ENCODE measurements at regions not wholly inside any gene's neighbourhood (a gene's known extent, or its start where the extent isn't known, plus 50 kb on each side); places are given as distances from the start of the nearest gene placed in this dataset.

- DNase-seq (ENCODE audit: low read depth, low spot score), result no peak
Measured at GRCh38 chr3:159528251-159528895, 460.3 kb upstream of the IL12A start.

GRCh38 chr3:159532577-159532976, 456.1 kb upstream of the IL12A start:
- DNase-seq (ENCODE audit: low read depth, low spot score), result no peak

- DNase-seq (ENCODE audit: low read depth, low spot score), result no peak
Measured at GRCh38 chr3:159534496-159534895, 454.1 kb upstream of the IL12A start.

- no peak for DNase-seq (ENCODE audit: low read depth, low spot score)
Measured at GRCh38 chr3:159536876-159537275, 451.8 kb upstream of the IL12A start.

- no peak for DNase-seq (ENCODE audit: low read depth, low spot score)
Measured at GRCh38 chr3:159538507-159538906, 450.1 kb upstream of the IL12A start.

GRCh38 chr3:159540882-159541495, 447.6 kb upstream of the IL12A start:
- DNase-seq (ENCODE audit: low read depth, low spot score), result no peak

GRCh38 chr3:159548675-159549335, 439.8 kb upstream of the IL12A start:
- no peak for DNase-seq (ENCODE audit: low read depth, low spot score)

- DNase-seq (ENCODE audit: low read depth, low spot score), result no peak
Measured at GRCh38 chr3:159555205-159555604, 433.4 kb upstream of the IL12A start.

GRCh38 chr3:159559771-159560170, 428.9 kb upstream of the IL12A start:
- no peak for DNase-seq (ENCODE audit: low read depth, low spot score)

GRCh38 chr3:159560214-159560979, 428.2 kb upstream of the IL12A start:
- no peak for DNase-seq (ENCODE audit: low read depth, low spot score)

- DNase-seq (ENCODE audit: low read depth, low spot score), result no peak
Measured at GRCh38 chr3:159565313-159565712, 423.3 kb upstream of the IL12A start.

GRCh38 chr3:159583662-159584061, 405.0 kb upstream of the IL12A start:
- DNase-seq (ENCODE audit: low read depth, low spot score), result no peak

- no peak for DNase-seq (ENCODE audit: low read depth, low spot score)
Measured at GRCh38 chr3:159584421-159584820, 404.2 kb upstream of the IL12A start.

GRCh38 chr3:159586571-159587202, 401.9 kb upstream of the IL12A start:
- no peak for DNase-seq (ENCODE audit: low read depth, low spot score)

GRCh38 chr3:159593927-159594605, 394.6 kb upstream of the IL12A start:
- DNase-seq (ENCODE audit: low read depth, low spot score), result no peak

- no peak for DNase-seq (ENCODE audit: low read depth, low spot score)
Measured at GRCh38 chr3:159600291-159600690, 388.3 kb upstream of the IL12A start.

- no peak for DNase-seq (ENCODE audit: low read depth, low spot score)
Measured at GRCh38 chr3:159604151-159604581, 384.5 kb upstream of the IL12A start.

- DNase-seq (ENCODE audit: low read depth, low spot score), result no peak
Measured at GRCh38 chr3:159605101-159605500, 383.5 kb upstream of the IL12A start.

- DNase-seq (ENCODE audit: low read depth, low spot score), result no peak
Measured at GRCh38 chr3:159605776-159606175, 382.9 kb upstream of the IL12A start.

- no peak for DNase-seq (ENCODE audit: low read depth, low spot score)
Measured at GRCh38 chr3:159607856-159608255, 380.8 kb upstream of the IL12A start.

GRCh38 chr3:159608311-159608710, 380.3 kb upstream of the IL12A start:
- DNase-seq (ENCODE audit: low read depth, low spot score), result no peak

All from brain pericyte (primary cell).